ENCODE measurements at regions not wholly inside any gene's neighbourhood (a gene's known extent, or its start where the extent isn't known, plus 50 kb on each side); places are given as distances from the start of the nearest gene placed in this dataset.

DNA sequence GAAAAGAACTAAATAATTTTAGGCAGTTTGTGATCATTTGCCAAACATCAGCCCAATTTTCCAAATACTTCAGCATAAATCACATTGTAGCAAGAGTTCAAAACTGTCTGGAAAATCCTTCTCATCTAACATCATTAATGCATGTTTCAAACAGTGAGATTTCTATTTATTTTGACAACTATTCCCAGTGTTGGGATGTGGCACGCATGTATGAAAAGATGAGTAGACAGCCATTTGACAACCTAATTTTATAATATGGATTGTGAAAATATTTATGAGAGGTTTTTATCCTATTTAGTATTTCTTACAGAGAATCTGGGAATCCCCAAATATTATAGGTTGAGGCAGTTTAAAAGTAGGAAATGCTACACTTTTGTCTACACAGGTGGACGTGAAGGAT lies 357.6 kb upstream of the ARID1B start:
- Histone ChIP-seq H3K27me3 (no peaks in the 10 kb centered on the region), H3K36me3 (no peaks in the 10 kb centered on the region), H3K4me1 (no peaks in the 10 kb centered on the region), H3K4me3 (no peak overlapping the region), H3K9me3 (peaks cover 0 to 8% of the 10 kb centered on the region in 2 donors), H3K27ac (no peak overlapping the region)
- DNase-seq (ENCODE audit: low spot score in 2 of 2), result no peak
- TF ChIP-seq, protein P1, sequence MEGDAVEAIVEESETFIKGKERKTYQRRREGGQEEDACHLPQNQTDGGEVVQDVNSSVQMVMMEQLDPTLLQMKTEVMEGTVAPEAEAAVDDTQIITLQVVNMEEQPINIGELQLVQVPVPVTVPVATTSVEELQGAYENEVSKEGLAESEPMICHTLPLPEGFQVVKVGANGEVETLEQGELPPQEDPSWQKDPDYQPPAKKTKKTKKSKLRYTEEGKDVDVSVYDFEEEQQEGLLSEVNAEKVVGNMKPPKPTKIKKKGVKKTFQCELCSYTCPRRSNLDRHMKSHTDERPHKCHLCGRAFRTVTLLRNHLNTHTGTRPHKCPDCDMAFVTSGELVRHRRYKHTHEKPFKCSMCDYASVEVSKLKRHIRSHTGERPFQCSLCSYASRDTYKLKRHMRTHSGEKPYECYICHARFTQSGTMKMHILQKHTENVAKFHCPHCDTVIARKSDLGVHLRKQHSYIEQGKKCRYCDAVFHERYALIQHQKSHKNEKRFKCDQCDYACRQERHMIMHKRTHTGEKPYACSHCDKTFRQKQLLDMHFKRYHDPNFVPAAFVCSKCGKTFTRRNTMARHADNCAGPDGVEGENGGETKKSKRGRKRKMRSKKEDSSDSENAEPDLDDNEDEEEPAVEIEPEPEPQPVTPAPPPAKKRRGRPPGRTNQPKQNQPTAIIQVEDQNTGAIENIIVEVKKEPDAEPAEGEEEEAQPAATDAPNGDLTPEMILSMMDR (IDR thresholded peaks at IDR 0.05), result no peak
- intact Hi-C loops (cut with DNase I), result no loop called here

DNA sequence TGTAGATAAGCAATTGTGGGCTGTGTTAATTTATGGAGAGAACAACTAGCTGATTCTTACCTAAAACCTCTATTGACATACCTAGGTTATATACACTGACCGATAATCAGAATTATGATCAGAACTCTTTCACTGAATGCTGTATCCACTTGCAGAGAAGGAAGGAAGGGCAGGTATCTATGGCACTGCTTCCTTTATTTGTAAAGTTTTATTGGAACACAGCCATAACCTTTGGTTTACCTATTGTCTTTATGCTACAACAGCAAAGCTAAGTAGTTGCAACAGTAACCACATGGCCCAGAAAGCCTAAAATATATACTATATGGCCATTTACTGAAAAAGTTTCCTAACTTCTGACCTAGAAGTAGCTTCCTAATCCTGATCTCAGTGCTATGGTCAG lies 358.9 kb upstream of the ARID1B start:
- peaks cover 0 to 8% of the 10 kb centered on the region in 2 donors for H3K9me3 ChIP-seq
- no peaks in the 10 kb centered on the region for H3K4me1 ChIP-seq
- intact Hi-C loops (cut with DNase I), result no loop called here
- H3K27me3 ChIP-seq, result no peaks in the 10 kb centered on the region
- DNase-seq (ENCODE audit: low spot score in 2 of 2), result no peak
- no peaks in the 10 kb centered on the region for H3K36me3 ChIP-seq
- TF ChIP-seq, protein P1 (IDR thresholded peaks at IDR 0.05), result no peak
- no peak overlapping the region for H3K27ac ChIP-seq
- H3K4me3 ChIP-seq, result no peak overlapping the region

DNA sequence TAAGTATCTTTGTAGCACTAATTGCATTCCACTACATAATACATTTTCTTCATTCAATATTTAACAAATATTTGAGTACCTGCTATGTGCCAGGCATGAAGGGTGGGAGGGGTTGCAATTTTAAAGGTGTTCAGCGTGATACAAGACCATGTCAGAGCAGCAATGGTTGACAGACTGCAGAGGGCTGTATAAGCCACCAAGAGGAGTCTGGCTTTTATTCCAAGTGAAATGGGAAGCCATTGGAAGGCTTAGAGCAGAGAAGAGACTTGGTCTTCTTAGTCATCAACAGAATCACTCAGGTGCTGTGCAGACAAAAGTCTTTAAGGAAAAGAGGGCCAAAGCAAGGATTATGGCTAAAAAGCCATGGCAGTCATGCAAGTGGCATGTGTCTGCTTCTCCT lies 360.8 kb upstream of the ARID1B start:
- intact Hi-C loops (cut with DNase I), result no loop called here
- TF ChIP-seq, protein P1 (IDR thresholded peaks at IDR 0.05), result no peak

DNA sequence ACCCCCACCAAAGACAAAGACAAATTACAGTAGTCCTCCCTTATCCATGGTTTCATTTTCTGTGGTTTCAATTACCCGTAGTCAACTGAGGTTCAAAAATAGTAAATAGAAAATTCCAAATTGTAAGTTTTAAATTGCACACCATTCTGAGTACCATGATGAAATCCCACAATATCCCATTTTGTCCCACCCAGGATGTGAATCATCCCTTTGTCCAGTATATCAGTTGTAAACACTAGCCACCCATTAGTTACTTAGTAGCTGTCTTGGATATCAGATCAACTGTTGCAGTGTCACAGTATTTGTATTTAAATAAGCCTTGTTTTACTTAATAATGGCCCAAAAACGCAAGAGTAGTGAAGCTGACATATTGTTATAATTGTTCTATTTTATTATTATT lies 364.0 kb upstream of the ARID1B start:
- H3K4me3 ChIP-seq, result no peak overlapping the region
- intact Hi-C loops (cut with DNase I), result no loop called here
- H3K27ac ChIP-seq, result no peak overlapping the region
- TF ChIP-seq, protein P1 (IDR thresholded peaks at IDR 0.05), result no peak
- no peaks in the 10 kb centered on the region for H3K27me3 ChIP-seq
- H3K36me3 ChIP-seq, result no peaks in the 10 kb centered on the region
- H3K9me3 ChIP-seq, result peaks cover 6 to 7% of the 10 kb centered on the region in 2 donors
- no peaks in the 10 kb centered on the region for H3K4me1 ChIP-seq
- no peak for DNase-seq (ENCODE audit: low spot score in 2 of 2)

More for the DNA sequence above, 360.8 kb upstream of the ARID1B start:
- no peak for DNase-seq (ENCODE audit: low spot score in 2 of 2)
- Histone ChIP-seq H3K27me3 (no peaks in the 10 kb centered on the region), H3K4me3 (no peak overlapping the region), H3K4me1 (no peaks in the 10 kb centered on the region), H3K36me3 (no peaks in the 10 kb centered on the region), H3K9me3 (peaks cover 6 to 7% of the 10 kb centered on the region in 2 donors), H3K27ac (no peak overlapping the region)

DNA sequence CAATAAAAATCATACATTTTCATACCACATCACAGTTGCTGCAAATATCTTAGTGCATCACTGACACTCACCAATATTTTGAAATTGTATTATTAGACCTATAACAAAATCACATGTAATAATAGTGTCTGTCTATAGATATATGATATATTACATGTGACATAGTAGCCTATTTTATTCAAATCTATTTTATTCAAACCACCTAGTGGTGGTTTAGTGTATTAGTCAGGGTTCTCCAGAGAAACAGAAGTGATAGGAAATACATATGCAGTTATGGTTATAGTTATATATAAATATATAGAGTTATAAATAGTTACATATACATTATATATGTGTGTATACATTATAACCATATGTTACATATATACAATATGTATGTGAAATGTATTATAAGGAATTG lies 366.5 kb upstream of the ARID1B start:
- TF ChIP-seq, protein P1 (IDR thresholded peaks at IDR 0.05), result no peak
- Histone ChIP-seq H3K27ac (no peak overlapping the region), H3K9me3 (peaks cover 6 to 7% of the 10 kb centered on the region in 2 donors), H3K4me1 (no peaks in the 10 kb centered on the region), H3K27me3 (no peaks in the 10 kb centered on the region), H3K36me3 (no peaks in the 10 kb centered on the region), H3K4me3 (no peak overlapping the region)
- intact Hi-C loops (cut with DNase I), result no loop called here
- DNase-seq (ENCODE audit: low spot score in 2 of 2), result no peak

DNA sequence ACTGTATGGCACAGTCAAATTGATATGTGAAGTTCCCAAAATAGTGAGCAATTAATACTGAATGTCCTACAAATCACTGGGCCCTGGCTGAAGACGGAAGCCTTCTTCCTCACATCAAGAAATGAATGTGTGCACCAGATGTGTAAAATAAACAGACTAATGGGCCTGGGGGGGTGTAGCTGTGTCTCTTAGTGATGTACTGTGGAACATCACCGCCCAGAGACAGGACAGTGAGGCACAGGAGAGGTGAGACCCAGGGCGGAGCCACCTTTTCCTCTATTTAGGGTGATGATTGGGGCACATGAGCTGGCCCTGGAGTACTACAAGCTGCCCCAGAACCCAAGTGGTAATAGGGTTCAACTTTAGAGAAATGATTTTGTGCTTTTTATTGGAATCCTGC lies 368.5 kb upstream of the ARID1B start:
- Histone ChIP-seq H3K4me3 (no peak overlapping the region), H3K36me3 (no peaks in the 10 kb centered on the region), H3K27me3 (no peaks in the 10 kb centered on the region), H3K27ac (no peak overlapping the region), H3K9me3 (peaks cover 6 to 7% of the 10 kb centered on the region in 2 donors), H3K4me1 (no peaks in the 10 kb centered on the region)
- DNase-seq (ENCODE audit: low spot score in 2 of 2), result no peak
- intact Hi-C loops (cut with DNase I), result no loop called here
- TF ChIP-seq, protein P1 (IDR thresholded peaks at IDR 0.05), result no peak

Data from ascending aorta (tissue), 2 donors.